ENCODE measurements at regions not wholly inside any gene's neighbourhood (a gene's known extent, or its start where the extent isn't known, plus 50 kb on each side); places are given as distances from the start of the nearest gene placed in this dataset.

GRCh38 chr18:28858248-28858647 lies 681.3 kb upstream of the CDH2 start:
- TF ChIP-seq POLR2AphosphoS5 (IDR thresholded peaks at IDR 0.05; ENCODE audit: low read depth, low read length) (no peak), CTCF (IDR thresholded peaks at IDR 0.05) (no peak)

All from Panc1 (cell line).